Fibroblast of the conjunctiva (primary cell): ENCODE measurements at regions not wholly inside any gene's neighbourhood (a gene's known extent, or its start where the extent isn't known, plus 50 kb on each side); places are given as distances from the start of the nearest gene placed in this dataset.

Source experiments
- DNase-seq: peaks from one replicate; pipeline ENCODE4 v3.0.0-alpha.2; 2010; ENCODE audit warnings: low read depth

DNA sequence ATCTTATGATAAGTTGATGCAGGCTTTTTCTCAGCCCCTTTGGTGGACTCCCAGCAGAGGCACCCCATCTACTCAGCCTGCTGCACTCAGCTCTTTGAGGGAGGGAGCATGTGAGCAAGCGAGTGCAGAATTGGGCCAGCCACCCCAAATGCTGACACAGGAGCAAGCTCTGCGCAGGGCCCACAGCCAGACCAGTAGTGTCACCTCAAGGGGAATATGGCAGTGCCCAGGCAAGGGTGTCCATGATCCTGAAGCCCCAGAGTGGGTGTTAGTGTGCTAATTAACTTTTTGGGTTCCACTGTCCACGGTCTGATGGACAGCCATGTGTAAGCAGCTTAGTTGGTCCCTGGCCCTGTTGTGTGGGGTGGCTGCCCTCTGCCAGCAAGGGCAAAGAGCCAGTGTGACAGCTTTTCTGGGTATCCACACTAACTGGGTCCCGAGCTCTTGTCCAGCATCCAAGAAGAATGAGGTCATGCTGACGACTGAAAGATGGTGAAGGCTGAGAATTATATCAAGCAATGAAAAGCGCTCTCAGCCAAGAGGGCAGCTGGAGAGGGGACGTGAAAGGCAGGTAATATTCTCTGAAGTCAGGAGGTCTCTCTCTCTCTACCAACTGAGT is 898.3 kb upstream of the PCDH9 start:
- DNase-seq = no peak

DNA sequence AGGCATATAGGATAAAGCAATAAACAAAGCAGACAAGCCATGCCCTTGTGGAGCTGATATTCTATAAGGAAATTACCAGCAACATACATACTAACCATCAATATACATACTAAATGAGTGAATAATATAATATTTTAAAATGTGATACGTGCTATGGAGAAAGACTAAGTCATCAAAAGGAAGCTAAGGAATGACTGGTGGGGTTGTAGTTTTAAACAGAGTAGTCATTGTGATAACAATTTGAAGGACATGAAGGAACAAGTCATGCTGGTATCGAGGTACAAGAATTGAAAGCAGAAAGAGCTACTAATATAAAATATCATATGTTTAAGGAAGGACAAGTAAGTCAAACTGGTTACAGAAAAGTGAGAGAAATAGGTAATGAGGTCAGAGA is 894.9 kb upstream of the PCDH9 start:
- DNase-seq = no peak

DNA sequence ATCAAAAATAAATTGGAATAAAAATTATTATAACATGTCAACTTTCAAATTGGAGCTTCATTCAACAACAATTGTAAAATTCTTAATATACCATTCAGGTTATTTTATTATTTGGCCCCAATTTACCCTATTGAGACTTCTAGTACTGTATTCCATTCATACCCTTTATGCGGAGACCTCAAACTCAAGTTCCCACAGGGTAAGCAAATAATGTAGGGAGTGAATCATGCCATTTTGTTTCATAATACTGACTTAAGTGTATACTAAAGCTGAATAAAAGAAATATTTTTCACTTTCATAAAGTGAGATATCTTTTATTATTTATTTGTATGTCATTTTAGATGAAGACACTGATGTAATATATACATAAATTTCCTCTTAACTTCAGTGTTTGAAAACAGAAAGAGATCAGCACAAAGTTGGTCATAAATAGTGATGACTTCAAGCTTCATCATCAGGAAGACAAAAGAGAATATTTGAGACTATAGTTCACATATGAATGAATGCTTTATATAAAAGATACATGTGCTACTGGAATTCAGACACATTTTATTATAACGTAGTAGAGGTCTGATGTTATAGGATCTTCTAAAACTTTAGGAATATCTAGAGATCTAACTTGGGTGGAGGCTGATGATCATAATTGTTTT is 894.4 kb upstream of the PCDH9 start:
- DNase-seq = no peak

DNA sequence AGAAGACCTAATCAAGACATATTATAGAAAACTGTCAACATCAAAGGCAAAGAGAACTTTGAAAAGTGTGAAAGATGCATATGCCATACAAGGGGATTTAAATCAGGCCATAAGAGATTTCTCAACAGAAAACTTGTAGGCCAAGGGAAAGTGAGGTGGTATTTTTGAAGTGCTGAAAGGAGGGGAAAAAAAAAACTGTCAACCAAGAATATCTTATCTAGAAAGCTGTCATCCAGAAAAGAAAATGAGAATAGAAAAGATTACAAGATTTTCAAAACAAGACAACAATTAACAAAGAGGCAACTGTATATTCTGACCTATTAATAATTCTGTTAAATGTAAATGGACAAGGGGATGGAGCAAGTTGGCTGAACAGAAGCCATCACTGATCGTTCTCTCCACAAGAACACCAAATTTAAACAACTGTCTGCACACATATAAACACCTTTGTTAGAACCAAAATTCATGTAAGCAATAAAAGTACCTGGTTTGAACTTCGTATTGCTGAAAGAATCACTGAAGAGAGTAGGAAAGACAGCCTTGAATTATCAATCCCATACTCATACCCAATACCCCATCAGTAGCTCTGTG is 880.1 kb upstream of the PCDH9 start:
- no peak for DNase-seq

DNA sequence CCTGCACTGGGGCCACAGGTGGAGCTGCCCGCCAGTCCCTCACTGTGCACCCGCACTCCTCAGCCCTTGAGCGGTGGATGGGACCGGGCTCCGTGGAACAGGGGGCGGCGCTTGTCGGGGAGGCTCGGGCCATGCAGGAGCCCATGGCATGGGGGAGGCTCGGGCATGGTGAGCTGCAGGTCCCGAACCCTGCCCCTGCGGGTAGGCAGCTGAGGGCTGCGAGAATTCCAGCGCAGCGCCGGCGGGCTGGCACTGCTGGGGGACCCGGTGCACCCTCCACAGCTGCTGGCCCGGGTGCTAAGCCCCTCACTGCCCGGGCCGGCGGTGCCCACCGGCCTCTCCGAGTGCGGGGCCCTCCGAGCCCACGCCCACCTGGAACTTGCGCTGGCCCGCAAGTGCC is 877.5 kb upstream of the PCDH9 start:
- DNase-seq = no peak

DNA sequence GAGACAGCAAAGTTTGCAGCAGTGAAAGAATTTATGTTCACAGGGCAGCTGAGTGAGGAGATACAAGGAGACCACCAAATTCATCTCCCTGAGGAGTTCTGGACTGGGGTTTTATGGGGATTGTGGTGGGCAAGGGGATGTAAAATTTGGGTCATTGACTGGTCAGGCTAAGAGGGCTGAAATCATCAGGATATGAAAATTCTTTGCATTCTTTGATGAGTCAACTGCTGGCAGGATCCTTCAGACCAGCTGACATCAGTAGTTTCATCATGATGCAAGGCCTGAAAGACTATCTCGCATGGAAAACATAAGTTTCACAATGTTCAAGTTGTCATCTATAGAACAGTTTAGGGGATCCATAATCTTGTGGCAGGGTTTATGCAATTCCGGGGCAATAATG is 869.5 kb upstream of the PCDH9 start:
- DNase-seq = peak; percentile 44

DNA sequence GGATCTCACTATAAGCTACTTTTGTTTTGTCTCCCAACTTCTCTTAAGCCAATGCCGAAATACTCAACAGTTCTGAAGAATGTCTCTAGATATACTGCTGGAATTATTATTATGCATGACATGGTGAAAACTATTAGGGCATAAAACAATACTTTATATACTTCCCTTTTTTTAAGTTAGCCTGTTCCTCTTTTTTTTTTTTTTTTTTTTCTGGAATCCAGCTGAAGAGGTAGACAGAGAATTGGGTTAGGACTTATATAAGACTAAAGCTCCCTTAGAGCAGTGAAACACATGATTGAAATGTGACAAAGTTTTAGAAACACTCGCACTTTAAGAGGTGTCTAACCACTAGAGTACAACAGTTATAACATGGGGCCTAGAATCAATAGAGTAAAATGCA is 850.9 kb upstream of the PCDH9 start:
- DNase-seq = no peak

DNA sequence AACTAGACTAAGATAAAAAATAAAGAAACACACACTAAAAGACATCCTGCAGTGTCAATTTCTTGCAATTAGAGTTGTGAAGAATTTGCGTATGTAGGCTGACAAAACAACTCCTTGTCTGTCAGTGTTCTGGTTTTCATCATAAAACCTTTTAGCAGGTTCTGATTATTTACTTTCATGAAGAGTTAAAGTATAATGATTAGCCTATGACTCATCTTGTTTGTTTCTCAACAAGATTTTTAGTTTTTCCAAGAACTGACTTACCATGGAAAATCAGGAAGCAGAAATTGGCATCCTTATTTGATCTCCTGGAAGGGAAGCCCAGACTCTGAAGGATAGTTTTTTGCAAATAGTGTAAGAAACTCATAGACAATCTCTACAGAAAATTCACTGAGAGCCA is 848.7 kb upstream of the PCDH9 start:
- DNase-seq = no peak

DNA sequence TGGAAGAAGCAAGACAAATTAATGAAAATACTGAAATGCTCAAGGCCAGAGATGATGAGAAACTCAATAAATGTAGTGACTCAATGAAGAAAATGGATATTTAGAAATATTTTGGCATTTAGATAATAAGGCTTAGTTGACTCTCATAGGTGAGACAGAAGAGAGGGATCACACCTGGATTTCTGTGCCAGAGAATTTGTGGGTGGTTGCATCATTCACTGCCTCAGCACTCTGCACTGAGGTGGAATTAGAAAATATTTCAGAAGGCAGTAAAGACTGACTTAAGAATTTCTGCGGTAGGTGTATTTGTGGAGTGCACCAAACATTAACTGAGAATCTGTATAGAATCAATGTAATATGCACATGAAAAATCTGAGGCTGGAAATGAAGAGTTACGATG is 848.3 kb upstream of the PCDH9 start:
- DNase-seq = no peak

DNA sequence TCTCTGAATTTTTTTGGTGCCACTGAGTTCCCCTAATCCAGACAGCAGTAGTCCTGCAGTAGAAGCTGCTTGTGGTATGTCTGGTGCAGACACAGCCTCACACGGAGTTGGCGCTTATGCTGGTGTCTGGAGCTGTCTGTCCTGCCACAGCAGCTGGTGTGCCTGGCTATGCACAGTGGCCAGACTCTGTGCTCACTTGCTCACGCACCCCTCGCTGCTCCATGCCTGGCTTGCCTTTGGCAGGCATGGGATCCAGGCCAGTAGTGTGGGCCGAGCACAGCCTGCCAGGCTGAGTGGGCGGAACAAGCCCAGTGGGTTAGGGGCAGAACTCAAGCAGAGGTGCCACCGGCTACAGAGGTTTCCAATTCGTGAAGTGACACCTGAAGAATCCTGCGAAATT is 845.9 kb upstream of the PCDH9 start:
- no peak for DNase-seq

DNA sequence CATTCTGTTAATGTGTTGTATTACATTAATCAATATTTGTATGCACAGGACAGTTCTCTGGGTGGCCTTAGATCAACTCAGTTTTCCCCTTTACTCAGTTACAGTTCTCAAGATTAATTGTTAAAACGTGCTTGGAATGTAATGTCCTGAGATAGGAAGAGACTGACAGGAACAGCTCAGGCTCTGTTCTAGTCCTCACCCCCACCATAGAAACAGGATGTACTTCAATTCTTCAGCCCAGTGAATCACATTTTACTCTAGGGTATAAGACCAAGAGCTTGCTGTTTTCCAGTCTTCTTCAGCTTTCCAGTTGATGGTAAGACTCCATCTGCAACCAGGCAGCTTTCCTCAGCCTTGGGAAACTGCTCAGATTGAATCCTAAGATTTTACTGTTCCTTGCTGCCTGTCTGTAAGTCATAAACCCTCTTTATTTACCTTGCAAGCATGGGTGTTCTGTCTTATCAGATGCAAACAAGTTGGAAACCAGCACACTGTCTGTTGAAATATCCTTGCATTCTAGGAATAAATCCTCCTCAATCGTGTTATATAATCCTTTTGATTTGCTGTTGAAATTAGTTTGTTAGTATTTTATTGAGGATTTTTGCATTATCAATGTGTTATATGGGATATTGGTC is 836.9 kb upstream of the PCDH9 start:
- DNase-seq = no peak

DNA sequence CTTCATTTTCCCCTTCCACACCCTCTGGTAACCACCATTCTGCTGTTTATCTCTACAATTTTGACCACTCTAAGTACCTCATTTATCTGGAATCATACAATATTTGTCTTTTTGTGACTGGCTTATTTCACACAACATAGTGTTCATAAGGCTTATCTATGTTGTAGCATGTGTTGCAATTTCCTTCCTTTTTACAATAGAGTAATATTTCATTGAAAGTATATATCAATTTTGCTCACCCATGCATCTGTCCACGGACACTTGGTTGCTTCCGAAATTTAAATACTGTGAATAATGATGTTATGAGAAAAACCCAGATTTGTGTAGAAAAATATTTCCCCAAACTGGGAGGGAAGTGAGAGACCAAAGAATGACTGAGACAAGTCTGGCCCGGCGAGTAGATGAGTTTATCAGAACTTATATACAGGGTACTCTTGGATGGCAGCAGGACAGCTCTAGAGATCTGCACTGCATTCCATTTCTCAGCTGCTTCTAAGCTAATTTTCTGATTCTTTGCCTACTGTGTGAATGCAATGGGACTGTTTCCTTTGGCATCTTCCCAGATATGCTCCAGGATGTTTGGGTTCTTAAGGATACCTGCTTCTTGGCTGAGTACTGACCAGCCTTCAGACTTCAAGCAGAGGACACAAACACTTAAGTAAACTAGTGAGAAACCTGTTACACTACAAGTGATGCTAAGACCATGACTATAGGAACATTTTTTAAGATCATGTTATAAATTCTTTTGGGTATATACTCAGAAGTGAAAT is 834.0 kb upstream of the PCDH9 start:
- DNase-seq = no peak

DNA sequence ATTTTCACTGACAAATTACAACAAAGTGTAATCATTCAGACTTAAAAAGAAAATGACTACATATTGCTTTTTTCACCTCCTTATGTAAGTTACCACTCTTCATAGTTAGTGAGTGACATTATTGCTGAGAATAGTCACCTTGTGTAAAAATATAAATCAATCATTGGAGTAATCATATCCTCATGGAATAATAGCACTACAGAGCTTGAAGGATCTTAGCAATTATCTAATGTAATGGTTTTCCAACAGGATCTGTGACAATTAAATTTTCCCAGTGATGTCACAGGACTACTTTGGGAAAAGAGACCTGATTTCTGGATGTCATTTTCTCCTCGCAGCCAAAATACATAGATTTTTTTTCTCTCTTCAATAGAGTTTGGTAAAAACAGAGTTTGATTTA is 833.0 kb upstream of the PCDH9 start:
- DNase-seq = no peak

DNA sequence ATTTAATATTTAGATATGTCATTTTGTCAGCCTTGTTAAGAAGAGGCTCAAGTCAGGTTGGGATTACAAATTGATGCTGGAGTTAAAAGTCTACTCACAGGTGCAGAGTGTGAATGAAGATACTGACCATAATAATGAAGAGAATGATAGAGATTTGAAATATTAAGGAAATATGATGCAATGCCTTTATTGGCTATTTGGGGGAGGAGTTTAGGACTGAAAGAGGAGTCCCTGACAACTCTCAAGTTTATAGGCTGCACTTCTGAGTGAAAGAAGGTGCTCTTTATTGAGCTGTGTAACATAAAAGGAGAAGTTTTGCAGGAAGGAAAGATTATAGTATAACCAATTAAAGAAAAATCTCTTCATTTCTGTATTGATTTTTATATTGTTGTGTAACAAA is 827.7 kb upstream of the PCDH9 start:
- DNase-seq = no peak

DNA sequence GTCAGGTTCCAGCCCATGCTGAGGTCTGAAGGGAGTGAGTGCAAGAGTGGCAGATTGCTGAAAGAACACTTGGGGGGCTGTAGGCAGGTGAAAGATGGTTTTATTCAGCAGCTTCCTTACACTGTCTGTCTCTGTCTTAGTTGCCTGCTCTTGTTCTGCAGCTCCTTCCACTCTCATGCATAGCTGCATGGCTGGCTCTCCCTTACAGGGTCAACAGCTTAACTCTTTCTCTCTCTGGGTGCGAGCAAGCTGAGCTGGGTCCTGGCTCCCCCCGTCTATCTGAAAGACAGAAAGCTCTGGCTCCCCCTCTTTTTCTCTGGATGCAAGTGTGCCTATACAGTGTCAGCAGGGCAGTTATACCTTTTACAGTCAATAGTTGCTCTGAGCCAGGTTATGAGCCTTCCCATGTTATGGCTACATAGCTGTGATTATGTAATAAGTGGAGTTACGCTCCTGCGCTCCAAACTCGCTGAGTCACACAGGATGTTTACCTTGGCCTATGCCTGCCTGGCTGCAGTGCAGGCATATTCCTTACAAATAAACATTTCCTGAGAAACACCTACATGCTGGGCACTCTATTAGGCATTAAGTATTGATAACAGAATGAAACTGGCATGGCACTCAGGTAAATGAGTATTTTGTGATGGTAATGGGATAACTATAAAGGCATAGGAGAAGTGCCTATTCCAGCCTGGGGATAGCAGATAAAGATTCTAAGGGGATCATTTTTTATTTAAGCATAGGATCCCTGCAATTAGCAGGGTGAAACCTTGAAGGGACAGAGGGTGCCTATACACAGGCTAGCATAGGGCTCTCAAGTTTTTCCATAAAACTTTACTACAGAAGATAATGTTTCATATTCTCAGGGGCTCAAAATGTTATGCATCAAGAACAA is 826.9 kb upstream of the PCDH9 start:
- peak; percentile 5 for DNase-seq

DNA sequence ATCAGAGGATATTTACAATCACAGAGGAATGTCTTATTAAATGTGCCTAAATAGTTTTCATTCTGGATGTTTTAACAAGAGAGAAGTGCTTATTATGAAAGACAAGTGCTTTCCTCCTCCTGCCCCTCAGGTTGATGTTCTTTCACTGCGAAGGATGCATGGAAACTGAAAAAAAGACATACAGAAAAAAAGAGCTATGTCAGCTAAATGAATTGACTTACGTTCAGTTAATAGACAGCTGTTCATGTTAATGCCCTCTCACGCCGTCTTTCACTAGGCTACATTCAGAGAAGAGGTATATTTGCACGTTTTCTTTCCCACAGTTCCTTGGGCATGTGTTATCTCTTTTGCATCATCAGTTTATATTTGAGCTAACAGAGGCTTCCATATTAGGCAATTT is 821.8 kb upstream of the PCDH9 start:
- no peak for DNase-seq

DNA sequence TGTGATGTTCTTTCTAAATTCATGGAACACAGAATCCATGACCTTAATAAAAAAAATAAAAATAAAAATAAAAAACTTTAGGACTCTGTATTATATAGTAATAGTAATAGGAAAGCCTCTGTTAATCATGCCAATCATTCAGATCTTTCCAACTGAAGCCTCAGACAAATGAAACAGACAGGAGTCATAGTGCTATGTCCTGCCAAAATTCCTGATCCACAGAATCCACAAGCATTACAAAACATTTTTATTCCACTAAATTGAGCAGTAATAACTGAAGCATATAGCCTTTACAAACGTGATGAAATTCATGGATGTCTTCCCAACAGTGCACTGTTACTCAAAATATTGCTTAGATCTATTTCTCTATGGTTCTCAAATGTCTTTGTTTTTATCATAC is 820.6 kb upstream of the PCDH9 start:
- DNase-seq = no peak

DNA sequence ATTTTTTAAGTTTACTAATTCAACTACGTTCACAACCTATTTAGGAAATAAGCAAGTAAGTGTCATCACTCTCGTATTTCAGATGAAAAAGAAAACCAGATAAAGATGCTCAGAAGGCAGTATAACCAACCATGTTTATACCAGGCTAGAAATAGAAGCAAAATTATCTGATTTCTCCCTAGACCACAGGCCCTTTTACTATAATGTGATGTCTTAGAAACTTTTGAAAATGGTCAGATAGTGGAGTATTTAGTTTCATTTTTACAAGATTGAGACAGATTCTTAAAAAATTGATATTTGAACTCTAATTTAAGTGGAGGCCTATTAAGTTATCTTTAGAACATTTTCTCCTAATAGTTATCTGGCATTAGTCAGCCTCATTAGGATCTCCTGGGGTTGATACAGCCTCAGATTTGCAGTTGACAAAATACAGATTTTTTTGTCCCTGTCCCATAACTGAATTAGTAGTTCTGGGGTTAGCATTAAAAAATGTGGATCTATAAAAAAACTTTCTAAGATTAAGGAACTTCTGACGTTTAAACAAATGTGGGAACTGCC is 818.7 kb upstream of the PCDH9 start:
- DNase-seq = no peak

DNA sequence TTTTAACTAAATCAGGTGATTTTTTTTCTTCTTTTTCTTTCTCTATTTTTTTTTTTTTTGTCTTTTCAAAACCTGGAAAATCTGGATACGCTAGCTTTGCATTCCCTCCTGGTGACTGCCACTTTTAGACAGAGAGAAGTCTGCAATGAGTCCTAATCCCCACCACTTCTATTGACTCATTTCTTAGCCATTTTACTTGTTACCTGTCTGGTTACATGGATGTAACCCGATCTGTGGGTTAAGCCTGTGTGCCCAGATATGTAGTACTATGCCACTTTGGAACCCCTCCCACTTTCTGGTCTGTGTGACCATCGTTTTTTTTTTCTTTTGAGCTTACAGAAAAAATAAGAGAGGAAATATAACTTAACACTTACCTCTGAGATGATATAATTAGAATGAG is 817.8 kb upstream of the PCDH9 start:
- no peak for DNase-seq

DNA sequence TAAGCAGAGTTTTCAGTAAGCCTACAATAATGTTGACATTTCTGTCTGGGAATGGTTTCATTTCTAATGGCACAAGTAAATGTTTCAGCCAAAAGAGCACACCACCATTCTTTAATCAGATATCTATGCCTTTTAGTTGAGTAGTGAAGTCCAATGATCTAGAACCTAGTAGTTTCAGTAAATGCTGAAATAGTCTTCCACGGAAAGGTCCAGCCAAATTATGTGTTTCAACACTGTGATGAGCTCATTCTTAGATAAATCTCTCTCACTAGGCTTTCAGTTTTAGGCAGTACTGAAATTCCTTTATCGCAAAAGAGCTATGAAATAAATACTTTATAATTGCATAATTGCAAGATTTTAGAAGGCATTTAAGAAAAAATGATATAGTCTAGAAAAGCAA is 816.8 kb upstream of the PCDH9 start:
- DNase-seq = no peak

DNA sequence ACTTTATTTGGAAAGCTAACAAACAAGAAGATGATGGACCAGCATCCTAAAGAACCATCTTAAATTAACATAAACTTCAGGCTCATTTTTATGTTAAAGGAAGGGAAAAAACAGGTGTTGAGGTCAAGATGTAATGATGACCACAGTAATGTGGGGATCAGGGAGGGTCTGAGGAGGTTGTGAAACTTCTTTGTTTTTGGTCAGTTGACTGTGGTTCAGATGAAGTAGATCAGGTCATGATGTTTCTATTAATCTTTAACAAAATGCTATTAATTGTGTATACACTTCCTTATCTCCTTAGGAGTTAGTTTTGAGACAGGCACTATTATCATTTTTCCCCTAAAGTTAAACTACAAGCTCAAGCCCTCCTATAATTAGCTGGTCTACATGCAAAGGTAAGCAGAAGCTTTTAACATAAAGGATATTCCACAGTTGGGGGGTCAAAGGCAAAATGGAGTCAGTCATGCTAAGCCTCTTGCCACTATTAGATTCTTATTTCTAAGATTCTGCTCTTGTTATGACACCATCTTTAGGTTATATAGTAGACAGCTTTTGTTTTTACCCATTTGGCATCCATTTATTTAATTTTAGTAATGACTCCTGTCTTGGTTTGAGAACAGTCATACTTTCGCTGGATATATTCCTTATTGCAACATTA is 800.1 kb upstream of the PCDH9 start:
- no peak for DNase-seq
